ENCODE measurements at regions not wholly inside any gene's neighbourhood (a gene's known extent, or its start where the extent isn't known, plus 50 kb on each side); places are given as distances from the start of the nearest gene placed in this dataset.
"Not testable (repeated sequence)": the region's sequence is repeated elsewhere in the genome, so short reads cannot be mapped to it uniquely, and the experiment has no call there.

GRCh38 chrX:113033966-113034680 is 193.5 kb upstream of the AMOT start:
- no peak for DNase-seq (ENCODE audit: low spot score)
- in situ Hi-C loops (cut with HindIII; ENCODE audit: low sequenced_read_pairs), result no loop called here

- no peak for DNase-seq (ENCODE audit: low spot score)
- in situ Hi-C loops (cut with HindIII; ENCODE audit: low sequenced_read_pairs), result no loop called here
Measured at GRCh38 chrX:113019958-113020357, 179.3 kb upstream of the AMOT start.

DNA sequence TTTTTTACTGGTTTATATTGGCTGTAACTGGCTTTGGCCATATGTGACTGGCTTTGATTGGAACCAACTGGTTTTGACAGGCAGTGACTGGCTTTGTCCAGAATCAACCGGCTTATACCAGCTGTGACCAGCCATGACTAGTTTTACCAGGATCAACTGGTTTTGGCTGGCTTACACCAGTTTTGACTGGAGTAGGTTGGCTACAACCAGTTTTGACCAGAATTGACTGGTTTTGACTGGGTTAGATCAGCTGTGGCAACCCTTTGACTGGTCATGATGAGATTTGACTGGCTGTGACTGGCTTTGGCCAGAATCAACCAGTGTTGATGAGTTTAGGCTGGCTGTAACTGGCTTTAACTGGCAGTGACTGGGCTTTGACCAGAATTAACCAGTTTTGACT is 169.2 kb upstream of the AMOT start:
- in situ Hi-C loops (cut with HindIII; ENCODE audit: low sequenced_read_pairs), result no loop called here
- no peak for DNase-seq (ENCODE audit: low spot score)

DNA sequence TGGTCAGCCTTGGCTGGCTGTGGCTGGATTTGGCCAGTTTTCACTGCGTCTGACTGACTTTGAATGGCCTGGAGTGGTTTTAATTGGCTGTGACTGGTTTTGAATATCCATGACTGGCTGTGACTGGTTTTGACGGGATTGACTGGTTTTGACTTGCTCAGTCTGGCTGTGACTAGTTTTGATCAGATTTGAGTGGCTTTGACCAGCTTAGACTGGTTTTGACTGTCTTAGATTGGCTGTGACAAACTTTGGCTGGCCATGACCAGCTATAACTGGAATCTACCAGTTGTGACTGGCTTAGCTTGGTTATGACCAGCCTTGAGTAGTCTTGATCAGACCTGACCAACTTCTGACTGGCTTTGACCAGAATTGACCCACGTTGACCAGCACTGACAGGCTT is 168.4 kb upstream of the AMOT start:
- in situ Hi-C loops (cut with HindIII; ENCODE audit: low sequenced_read_pairs), result no loop called here
- no peak for DNase-seq (ENCODE audit: low spot score)

DNA sequence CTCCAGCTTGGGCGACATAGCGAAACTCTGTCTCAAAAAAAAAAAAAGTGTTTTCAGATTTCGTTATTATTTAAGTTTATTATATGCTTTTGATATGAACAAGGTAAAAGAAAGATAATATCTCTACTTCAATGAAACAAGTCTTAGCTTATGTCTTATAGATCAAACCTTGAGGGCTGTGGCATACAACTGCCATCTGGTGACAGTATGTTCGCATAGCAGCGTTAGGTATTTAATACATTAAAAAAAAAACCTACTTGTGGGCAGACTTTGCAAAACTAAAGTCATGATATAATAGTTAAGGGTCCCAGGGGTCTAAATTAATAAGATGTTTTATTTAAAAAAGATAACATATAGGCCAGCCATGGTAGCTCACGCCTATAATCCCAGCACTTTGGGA is 161.2 kb upstream of the AMOT start:
- no peak for DNase-seq (ENCODE audit: low spot score)

GRCh38 chrX:112997991-112998390 is 157.4 kb upstream of the AMOT start:
- no peak for DNase-seq (ENCODE audit: low spot score)
- in situ Hi-C loops (cut with HindIII; ENCODE audit: low sequenced_read_pairs), result no loop called here

More for the DNA sequence above, 161.2 kb upstream of the AMOT start:
- in situ Hi-C loops (cut with HindIII; ENCODE audit: low sequenced_read_pairs), result no loop called here

DNA sequence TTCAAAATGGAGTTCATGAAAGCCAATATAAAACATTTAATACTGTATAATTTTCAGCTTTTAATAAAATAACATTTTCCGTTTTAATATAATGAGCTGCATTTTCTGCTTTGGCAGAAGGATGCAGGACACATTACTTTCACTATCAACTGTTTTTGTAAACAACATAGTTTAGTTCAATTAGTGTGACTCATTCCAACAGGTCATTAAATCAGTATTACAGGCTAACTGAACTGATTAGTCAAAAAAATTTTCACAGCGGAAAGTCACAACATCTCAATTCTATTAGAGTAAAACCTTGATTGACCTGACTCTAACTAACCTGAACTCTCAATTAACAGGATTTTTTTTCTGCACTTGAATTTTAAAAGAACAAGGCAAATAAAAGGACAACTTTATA is 151.2 kb upstream of the AMOT start:
- in situ Hi-C loops (cut with HindIII; ENCODE audit: low sequenced_read_pairs), result no loop called here
- no peak for DNase-seq (ENCODE audit: low spot score)

GRCh38 chrX:112979879-112980278 is 139.2 kb upstream of the AMOT start:
- in situ Hi-C loops (cut with HindIII; ENCODE audit: low sequenced_read_pairs), result no loop called here
- DNase-seq (ENCODE audit: low spot score), result no peak

- in situ Hi-C loops (cut with HindIII; ENCODE audit: low sequenced_read_pairs), result no loop called here
- DNase-seq (ENCODE audit: low spot score), result no peak
Measured at GRCh38 chrX:112968351-112969133, 127.9 kb upstream of the AMOT start.

DNA sequence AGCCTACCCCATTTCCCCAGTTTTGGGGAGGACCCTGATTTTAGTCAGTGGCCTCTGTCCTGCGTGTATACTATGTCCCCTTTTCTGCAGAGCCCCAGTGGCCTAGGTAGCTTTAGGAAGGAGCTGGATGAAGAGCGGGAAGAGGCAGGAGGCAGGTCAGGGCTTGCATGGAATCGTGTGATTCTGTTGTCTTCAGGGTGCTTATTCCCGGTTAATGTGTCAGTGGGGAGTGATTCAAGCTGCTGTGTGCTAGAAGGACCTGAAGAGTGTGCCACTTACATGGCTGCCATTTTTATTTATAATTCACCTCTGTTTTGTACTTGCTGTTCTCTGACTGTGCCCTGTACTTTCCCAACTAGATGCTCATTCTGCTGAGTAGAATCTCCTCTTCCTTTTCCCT is 127.3 kb upstream of the AMOT start:
- in situ Hi-C loops (cut with HindIII; ENCODE audit: low sequenced_read_pairs), result no loop called here
- no peak for DNase-seq (ENCODE audit: low spot score)

DNA sequence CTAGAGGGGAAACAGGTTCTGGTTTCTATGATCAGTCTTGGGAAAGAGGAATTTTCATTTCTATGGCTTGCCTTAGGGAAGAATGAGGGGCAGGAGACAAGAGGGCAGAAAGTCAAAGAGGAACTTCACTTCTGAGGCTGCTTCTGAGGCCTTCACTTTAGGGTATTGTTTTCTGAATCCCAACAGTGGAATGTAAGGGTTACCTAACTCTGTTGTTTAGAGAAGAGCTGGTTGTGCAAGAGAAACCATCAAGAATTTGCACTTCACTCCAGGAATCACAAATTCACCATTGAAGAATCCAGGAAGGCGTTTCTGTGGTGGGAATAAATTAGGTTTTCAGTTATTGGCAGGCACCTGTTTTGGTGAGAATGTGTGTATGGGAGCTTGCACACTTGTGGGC is 126.7 kb upstream of the AMOT start:
- in situ Hi-C loops (cut with HindIII; ENCODE audit: low sequenced_read_pairs), result no loop called here
- DNase-seq (ENCODE audit: low spot score), result no peak

DNA sequence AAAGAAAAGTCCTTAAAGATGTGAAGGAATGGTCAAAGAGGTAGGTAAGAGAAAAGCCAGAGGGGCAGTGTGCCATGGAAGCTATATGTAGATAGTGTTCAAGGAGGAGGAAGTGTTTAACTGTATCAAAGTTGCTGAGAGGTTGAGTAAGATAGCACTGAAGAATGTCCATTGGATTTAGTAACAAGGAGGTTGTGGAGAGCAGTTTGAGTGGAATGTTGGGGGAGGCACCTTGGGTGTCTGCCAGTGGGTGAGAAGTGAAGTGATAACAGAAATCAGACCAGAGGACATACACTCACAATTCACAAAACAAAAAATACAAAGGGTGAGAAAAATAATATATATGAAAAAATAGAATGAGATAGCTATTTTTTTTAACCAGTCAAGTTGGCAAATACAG is 121.3 kb upstream of the AMOT start:
- in situ Hi-C loops (cut with HindIII; ENCODE audit: low sequenced_read_pairs), result no loop called here

GRCh38 chrX:112947981-112948615 is 107.5 kb upstream of the AMOT start:
- DNase-seq (ENCODE audit: low spot score), result no peak
- in situ Hi-C loops (cut with HindIII; ENCODE audit: low sequenced_read_pairs), result no loop called here

More for the DNA sequence above, 121.3 kb upstream of the AMOT start:
- DNase-seq (ENCODE audit: low spot score), result no peak

DNA sequence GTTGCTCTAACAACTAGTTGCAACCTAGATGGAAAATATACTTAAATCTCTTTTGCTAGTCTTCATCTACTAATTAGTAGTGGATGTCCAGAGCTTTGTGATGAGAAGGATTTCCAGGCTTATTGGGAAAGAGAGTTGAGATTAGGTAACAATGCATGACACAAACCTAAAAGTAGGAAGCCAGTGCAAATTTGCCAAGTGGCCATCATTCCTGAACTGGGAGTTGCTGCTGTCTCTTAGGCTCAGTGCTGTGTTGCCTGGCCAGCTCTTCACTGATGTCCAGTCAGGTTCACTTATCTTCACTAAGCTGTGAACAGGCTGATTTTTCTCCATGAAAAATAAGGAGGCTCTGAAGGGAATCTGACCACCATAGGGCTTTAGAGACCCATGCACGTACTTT is 105.6 kb upstream of the AMOT start:
- no peak for DNase-seq (ENCODE audit: low spot score)
- in situ Hi-C loops (cut with HindIII; ENCODE audit: low sequenced_read_pairs), result no loop called here

- in situ Hi-C loops (cut with HindIII; ENCODE audit: low sequenced_read_pairs), result no loop called here
- DNase-seq (ENCODE audit: low spot score), result no peak
Measured at GRCh38 chrX:112945826-112946225, 105.2 kb upstream of the AMOT start.

- in situ Hi-C loops (cut with HindIII; ENCODE audit: low sequenced_read_pairs), result no loop called here
Measured at GRCh38 chrX:112941209-112941837, 100.7 kb upstream of the AMOT start.

GRCh38 chrX:112935029-112935428 is 94.4 kb upstream of the AMOT start:
- in situ Hi-C loops (cut with HindIII; ENCODE audit: low sequenced_read_pairs), result no loop called here

More at GRCh38 chrX:112941209-112941837, 100.7 kb upstream of the AMOT start:
- no peak for DNase-seq (ENCODE audit: low spot score)

GRCh38 chrX:112931900-112932299 is 91.3 kb upstream of the AMOT start:
- in situ Hi-C loops (cut with HindIII; ENCODE audit: low sequenced_read_pairs), result no loop called here
- no peak for DNase-seq (ENCODE audit: low spot score)

More at GRCh38 chrX:112935029-112935428, 94.4 kb upstream of the AMOT start:
- DNase-seq (ENCODE audit: low spot score), result no peak

DNA sequence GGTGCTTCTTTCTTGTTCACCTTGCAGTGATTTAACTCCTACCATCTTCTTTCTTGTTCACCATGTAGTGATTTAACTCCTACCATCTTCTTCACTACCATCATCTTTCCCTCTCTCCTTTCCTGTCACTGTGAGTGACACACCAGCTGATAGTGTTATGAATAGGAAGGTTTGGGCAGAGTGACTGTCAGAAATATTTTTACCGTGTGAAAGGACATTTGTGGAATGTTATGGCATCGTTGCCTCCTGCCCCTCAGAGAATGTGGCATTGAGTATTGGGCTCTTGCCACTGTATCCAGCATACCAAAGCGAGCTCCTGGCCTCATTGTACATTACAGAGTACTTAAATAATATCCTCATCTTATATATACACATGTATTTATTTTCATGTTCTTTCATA is 90.8 kb upstream of the AMOT start:
- in situ Hi-C loops (cut with HindIII; ENCODE audit: low sequenced_read_pairs), result no loop called here
- no peak for DNase-seq (ENCODE audit: low spot score)

DNA sequence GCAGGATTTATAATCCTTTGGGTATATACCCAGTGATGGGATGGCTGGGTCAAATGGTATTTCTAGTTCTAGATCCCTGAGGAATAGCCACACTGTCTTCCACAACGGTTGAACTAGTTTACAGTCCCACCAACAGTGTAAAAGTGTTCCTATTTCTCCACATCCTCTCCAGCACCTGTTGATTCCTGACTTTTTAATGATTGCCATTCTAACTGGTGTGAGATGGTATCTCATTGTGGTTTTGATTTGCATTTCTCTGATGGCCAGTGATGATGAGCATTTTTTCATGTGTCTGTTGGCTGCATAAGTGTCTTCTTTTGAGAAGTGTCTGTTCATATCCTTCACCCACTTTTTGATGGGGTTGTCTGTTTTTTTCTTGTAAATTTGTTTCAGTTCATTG is 82.8 kb upstream of the AMOT start:
- in situ Hi-C loops (cut with HindIII; ENCODE audit: low sequenced_read_pairs); DNase-seq (ENCODE audit: low spot score): not testable (repeated sequence)

Data from G401 (cell line).